SK-N-SH treated with all-trans-retinoic acid at 6 μM for 48 hours (cell line): ENCODE measurements at regions not wholly inside any gene's neighbourhood (a gene's known extent, or its start where the extent isn't known, plus 50 kb on each side); places are given as distances from the start of the nearest gene placed in this dataset.
A peak's percentile ranks its signal among the peaks of the same experiment; 100 is the strongest.

ENCODE experiments used
- ATAC-seq: fragments of 200-7000 bp; cut with Tn5 transposase; 3 replicates; pipeline ENCODE4 v1.9.1; 2020; ENCODE audit warnings: mild to moderate bottlenecking, moderate library complexity
- ARNTL ChIP-seq: fragments of 450-650 bp; formaldehyde crosslinking; IDR thresholded peaks from 2 replicates; pipeline ENCODE4 v1.5.0; 2020; ENCODE audit warnings: low read depth, mild to moderate bottlenecking, moderate library complexity, borderline replicate concordance
- CREB5 ChIP-seq: fragments of 250-450 bp; sonication (Bioruptor Pico); IDR thresholded peaks from 2 replicates; pipeline ENCODE4 v1.5.1; 2020; ENCODE audit warnings: low read depth, mild to moderate bottlenecking, moderate library complexity
- CSRNP3 ChIP-seq: fragments of 250-450 bp; sonication (Bioruptor Pico); IDR thresholded peaks from 2 replicates; pipeline ENCODE4 v1.5.1; 2021; ENCODE audit warnings: mild to moderate bottlenecking, moderate library complexity
- ESRRG ChIP-seq: fragments of 250-450 bp; sonication (Bioruptor Pico); IDR thresholded peaks from 2 replicates; pipeline ENCODE4 v1.6.1; 2021; ENCODE audit warnings: mild to moderate bottlenecking
- GLIS3 ChIP-seq: fragments of 250-450 bp; sonication (Bioruptor Pico); IDR thresholded peaks from 2 replicates; pipeline ENCODE4 v1.5.0; 2020; ENCODE audit warnings: mild to moderate bottlenecking, moderate library complexity
- ISL1 ChIP-seq: fragments of 250-450 bp; sonication (Bioruptor Pico); IDR thresholded peaks from 2 replicates; pipeline ENCODE4 v2.1.2; 2022; ENCODE audit warnings: mild to moderate bottlenecking, moderate library complexity
- OSR1 ChIP-seq: fragments of 250-450 bp; sonication (Bioruptor Pico); IDR thresholded peaks from 2 replicates; pipeline ENCODE4 v1.8.0; 2022; ENCODE audit warnings: moderate library complexity, mild to moderate bottlenecking, inconsistent platforms
- PATZ1 ChIP-seq: fragments of 250-450 bp; sonication (Bioruptor Pico); IDR thresholded peaks from 2 replicates; pipeline ENCODE4 v1.8.0; 2020; ENCODE audit warnings: mild to moderate bottlenecking, moderate library complexity, borderline replicate concordance
- POU6F1 ChIP-seq: fragments of 250-450 bp; sonication (Bioruptor Pico); IDR thresholded peaks from 2 replicates; pipeline ENCODE4 v1.8.0; 2021; ENCODE audit warnings: low read depth, mild to moderate bottlenecking, moderate library complexity, borderline replicate concordance
- PPARA ChIP-seq: fragments of 250-450 bp; sonication (Bioruptor Pico); IDR thresholded peaks from 2 replicates; pipeline ENCODE4 v1.5.0; 2020; ENCODE audit warnings: mild to moderate bottlenecking, borderline replicate concordance
- RARB ChIP-seq: fragments of 250-450 bp; sonication (Bioruptor Pico); IDR thresholded peaks from 2 replicates; pipeline ENCODE4 v1.8.0; 2021; ENCODE audit warnings: mild to moderate bottlenecking, moderate library complexity
- SNAI2 ChIP-seq: fragments of 250-450 bp; sonication (Bioruptor Pico); IDR thresholded peaks from 2 replicates; pipeline ENCODE4 v1.5.0; 2020; ENCODE audit warnings: mild to moderate bottlenecking, moderate library complexity
- TCF4 ChIP-seq: fragments of 250-450 bp; sonication (Bioruptor Pico); IDR thresholded peaks from 2 replicates; pipeline ENCODE4 v1.8.0; 2021; ENCODE audit warnings: mild to moderate bottlenecking, moderate library complexity, borderline replicate concordance
- TOX ChIP-seq: fragments of 250-450 bp; sonication (Bioruptor Pico); IDR thresholded peaks from 2 replicates; pipeline ENCODE4 v1.8.0; 2021; ENCODE audit warnings: mild to moderate bottlenecking, moderate library complexity, borderline replicate concordance
- TSHZ2 ChIP-seq: fragments of 250-450 bp; sonication (Bioruptor Pico); IDR thresholded peaks from 2 replicates; pipeline ENCODE4 v1.5.0; 2020; ENCODE audit warnings: mild to moderate bottlenecking, moderate library complexity
- ZC3H10 ChIP-seq: fragments of 250-450 bp; sonication (Bioruptor Pico); IDR thresholded peaks from 2 replicates; pipeline ENCODE4 v1.5.1; 2021; ENCODE audit warnings: mild to moderate bottlenecking, moderate library complexity
- ZFP3 ChIP-seq: fragments of 250-450 bp; sonication (Bioruptor Pico); IDR thresholded peaks from 2 replicates; pipeline ENCODE4 v1.5.0; 2020; ENCODE audit warnings: mild to moderate bottlenecking, moderate library complexity
- ZNF565 ChIP-seq: fragments of 450-650 bp; formaldehyde crosslinking; conservative IDR thresholded peaks from 2 replicates; pipeline ENCODE4 v1.5.0; 2020; ENCODE audit warnings: low read depth, mild to moderate bottlenecking, moderate library complexity

- no peak for TF ChIP-seq ISL1
- TF ChIP-seq ESRRG (CRISPR knock-in tag): no peak
- TF ChIP-seq ZC3H10 (CRISPR knock-in tag): no peak
- no peak for TF ChIP-seq TCF4 (CRISPR knock-in tag)
- no peak for TF ChIP-seq SNAI2 (CRISPR knock-in tag)
- no peak for TF ChIP-seq CREB5 (CRISPR knock-in tag)
- TF ChIP-seq PPARA (CRISPR knock-in tag): no peak
- TF ChIP-seq TOX (CRISPR knock-in tag): no peak
- no peak for TF ChIP-seq GLIS3 (CRISPR knock-in tag)
- no peak for TF ChIP-seq RARB (CRISPR knock-in tag)
- no peak for TF ChIP-seq ZFP3
- no peak for TF ChIP-seq POU6F1 (CRISPR knock-in tag)
- no peak for TF ChIP-seq ZNF565 (CRISPR knock-in tag)
- ATAC-seq: peak; percentile 74
Observed at GRCh38 chr10:29756451-29756850, 121.7 kb upstream of the SVIL start.

GRCh38 chr10:29753283-29753682 is 118.5 kb upstream of the SVIL start:
- ATAC-seq: no peak
- TF ChIP-seq PPARA (CRISPR knock-in tag) (no peak), OSR1 (CRISPR knock-in tag) (no peak), TSHZ2 (CRISPR knock-in tag) (no peak), ZFP3 (no peak), ZC3H10 (CRISPR knock-in tag) (no peak), CSRNP3 (CRISPR knock-in tag) (no peak), PATZ1 (CRISPR knock-in tag) (no peak), CREB5 (CRISPR knock-in tag) (no peak), TOX (CRISPR knock-in tag) (no peak), TCF4 (CRISPR knock-in tag) (no peak), ESRRG (CRISPR knock-in tag) (no peak), SNAI2 (CRISPR knock-in tag) (no peak), ARNTL (CRISPR knock-in tag) (no peak), POU6F1 (CRISPR knock-in tag) (no peak), ISL1 (no peak)
